NCI-H146 (cell line): ENCODE measurements at regions not wholly inside any gene's neighbourhood (a gene's known extent, or its start where the extent isn't known, plus 50 kb on each side); places are given as distances from the start of the nearest gene placed in this dataset.
"Not testable (repeated sequence)": the region's sequence is repeated elsewhere in the genome, so short reads cannot be mapped to it uniquely, and the experiment has no call there.

ENCODE experiments used
- DNase-seq: peaks from one replicate; lab custom pipeline; 2025; lab: John Stamatoyannopoulos, UW

DNA sequence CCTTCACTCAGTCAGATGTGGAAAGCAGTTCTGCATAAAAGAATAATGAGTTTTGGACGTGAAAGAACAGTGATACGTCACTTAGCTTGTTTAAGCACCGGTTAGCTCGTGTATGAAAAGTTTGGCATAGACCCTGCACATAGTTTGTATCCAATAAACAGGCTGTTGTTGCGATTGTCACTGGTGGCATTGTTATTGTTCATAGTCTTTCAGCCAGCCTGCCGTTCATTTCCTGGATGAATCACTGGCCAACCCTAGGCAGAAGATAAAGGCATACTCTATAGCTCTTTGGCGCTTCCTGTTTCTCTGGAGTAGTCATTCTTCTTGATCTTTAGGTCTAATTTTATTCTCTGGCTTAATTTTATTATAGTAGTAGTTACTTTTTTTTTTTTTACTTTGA, 57.8 kb upstream of the ANKRD30A start:
- DNase-seq: no peak

DNA sequence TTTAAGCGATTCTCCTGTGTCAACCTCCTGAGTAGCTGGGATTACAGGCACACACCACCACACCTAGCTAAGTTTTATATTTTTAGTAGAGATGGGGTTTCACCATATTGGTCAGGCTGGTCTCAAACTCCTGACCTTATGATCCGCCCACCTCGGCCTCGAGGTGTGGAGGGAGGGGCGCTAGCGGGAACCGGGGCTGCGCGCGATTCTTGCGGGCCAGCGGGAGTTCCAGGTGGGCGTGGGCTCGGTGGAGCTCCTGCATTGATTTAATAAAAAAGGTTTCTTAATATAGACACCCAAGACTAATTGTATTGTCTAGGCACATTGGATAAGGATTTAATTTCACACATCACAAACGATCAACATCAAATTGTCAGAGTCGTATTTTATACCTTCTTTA, 63.1 kb upstream of the ANKRD30A start:
- not testable (repeated sequence) for DNase-seq

DNA sequence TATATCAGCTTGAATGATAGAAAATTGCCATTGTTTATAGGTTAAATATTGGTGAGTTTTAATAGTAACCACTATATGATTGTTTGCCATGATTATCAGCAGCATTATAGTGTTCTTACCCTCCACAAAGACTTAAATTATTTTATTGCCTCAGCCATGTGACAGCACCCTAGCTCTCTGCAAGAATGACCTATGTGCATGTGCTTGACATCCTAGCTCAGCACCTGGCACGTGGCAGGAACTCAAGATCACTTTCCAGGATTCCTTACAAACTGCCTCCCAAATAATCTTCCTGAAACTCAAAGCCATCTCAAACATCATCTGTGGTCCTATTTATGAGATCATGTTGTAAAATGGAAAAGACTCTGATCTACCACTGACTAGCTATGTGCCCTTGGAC, 68.1 kb upstream of the ANKRD30A start:
- no peak for DNase-seq

DNA sequence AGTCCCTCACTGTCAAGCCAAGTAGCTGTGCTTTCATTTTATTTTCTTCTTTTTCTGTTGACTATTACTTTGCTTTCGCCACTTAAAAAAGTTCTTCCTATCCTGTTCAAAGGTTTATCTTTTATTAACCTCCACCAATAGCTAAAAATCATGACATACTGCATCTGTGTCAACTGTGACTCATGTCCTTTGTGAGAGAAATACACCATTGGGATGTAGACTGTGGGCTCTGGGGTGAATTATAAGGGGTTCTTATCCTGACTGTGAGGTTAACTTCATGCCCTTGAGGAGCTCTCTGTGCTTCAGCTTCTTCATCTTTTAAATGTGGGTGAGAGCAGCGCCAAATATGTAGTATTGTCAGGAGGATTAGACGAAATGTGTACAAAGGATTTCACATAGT, 71.9 kb upstream of the ANKRD30A start:
- no peak for DNase-seq

DNA sequence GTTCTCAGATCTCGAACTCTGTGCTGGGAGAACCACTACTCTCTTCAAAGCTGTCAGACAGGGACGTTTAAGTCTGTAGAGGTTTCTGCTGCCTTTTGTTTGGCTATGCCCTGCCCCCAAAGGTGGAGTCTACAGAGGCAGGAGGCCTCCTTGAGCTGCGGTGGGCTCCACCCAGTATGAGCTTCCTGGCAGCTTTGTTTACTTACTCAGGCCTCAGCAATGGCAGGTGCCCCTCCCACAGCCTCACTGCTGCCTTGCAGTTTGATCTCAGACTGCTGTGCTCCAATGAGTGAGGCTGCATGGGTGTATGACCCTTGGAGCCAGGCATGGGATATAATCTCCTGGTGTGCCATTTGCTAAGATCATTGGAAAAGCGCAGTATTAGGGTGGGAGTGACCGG, 75.4 kb upstream of the ANKRD30A start:
- DNase-seq: not testable (repeated sequence)

DNA sequence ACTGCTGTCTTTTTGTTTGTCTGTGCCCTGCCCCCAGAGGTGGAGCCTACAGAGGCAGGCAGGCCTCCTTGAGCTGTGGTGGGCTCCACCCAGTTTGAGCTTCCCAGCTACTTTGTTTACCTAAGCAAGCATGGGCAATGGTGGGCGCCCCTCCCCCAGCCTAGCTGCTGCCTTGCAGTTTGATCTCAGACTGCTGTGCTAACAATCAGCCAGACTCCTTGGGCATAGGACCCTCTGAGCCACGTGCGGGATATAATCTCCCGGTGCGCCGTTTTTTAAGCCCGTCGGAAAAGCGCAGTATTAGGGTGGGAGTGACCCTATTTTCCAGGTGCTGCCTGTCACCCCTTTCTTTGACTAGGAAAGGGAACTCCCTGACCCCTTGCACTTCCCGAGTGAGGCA, 81.1 kb upstream of the ANKRD30A start:
- not testable (repeated sequence) for DNase-seq

DNA sequence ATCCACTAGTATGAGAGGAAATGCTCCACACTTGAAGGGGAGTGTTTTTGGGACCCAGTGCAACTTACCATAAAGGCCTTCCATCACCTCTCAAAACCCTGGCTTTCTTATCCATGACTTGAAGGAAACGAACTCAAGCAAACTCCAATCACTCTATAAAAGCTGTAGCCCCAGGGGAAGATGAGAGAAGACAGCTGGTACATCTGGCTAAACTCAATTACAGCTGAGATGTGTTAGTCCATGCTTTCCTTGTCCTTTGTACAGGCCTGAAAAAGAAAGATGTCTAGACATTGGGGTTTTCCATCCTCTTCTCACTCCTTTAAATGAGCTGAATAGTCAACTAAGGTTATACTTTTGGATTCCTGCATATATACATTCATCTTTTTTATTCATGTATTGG, 89.5 kb upstream of the ANKRD30A start:
- no peak for DNase-seq

DNA sequence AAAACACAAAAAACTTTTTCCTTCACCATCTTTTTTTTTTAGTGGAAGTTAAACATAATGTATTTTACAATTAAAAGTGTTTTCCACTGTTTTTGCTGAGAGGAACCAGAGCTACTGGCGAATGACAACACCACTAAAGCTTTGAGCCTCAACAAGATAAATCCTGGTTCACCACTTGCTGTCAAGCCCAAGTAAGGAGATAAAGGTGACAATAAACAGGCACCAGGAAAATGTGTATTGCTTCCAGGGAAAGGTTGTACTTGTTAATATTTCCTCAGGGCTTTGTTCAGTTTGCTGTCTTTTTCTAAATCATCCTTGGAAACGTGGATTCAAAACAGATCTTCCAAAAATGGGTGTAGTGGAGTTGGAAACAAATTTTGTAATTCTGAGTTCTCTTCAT, 109.9 kb upstream of the ANKRD30A start:
- DNase-seq: no peak

DNA sequence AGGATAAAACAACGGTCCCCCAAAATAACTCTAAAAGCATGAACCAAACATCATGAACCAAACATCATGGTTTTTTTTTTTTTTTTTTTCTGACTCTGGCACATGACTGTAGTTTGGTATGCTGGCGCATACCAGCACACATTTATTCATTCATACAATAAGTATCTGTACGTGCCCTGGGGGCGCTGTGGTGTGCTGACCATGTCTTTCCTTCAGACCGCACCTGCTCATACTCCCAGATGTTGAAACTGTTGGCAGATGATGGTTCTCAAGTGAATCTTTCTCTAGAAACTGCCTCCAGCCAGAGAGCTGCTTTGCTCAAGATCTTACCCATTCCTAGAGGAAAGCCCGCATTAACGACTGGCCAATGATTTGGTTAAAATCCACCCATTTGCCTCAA, 114.7 kb upstream of the ANKRD30A start:
- DNase-seq: no peak

DNA sequence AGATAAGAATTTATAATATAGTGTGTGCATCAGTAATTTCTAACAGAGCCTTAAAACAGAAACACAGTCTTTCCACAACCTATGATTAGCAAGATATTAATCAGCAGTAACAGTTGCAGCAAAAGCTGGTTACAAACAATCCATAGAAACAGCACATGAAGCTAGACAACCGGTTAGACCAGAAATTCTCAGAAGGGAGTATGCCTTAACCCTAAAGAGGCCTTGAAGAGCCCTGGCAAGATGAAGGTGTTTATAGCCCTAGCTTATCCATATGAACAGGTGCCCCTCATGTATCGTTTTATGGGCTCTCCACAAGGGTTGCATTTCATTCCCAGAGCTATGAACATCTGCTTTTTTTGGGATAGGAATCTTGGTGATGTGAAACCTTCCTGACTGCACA, 117.1 kb upstream of the ANKRD30A start:
- DNase-seq: not testable (repeated sequence)

DNA sequence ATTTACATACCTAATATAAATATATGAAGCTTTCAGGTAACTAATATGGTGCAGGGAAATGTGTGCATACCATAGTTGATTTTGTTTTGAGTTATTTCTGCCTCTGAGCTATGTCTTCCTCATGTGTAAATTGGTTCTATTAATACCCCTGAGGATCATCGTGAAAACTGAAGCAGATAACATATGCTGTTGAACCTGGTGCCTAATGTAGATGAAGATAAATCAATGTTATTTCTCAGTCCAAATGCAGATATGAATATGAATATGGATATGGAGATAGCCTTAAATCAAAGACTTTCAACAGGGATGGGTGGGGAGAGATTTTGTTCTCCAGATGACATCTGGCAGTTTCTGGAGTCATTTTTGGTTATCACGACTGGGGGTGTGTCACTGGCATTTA, 122.3 kb upstream of the ANKRD30A start:
- no peak for DNase-seq

DNA sequence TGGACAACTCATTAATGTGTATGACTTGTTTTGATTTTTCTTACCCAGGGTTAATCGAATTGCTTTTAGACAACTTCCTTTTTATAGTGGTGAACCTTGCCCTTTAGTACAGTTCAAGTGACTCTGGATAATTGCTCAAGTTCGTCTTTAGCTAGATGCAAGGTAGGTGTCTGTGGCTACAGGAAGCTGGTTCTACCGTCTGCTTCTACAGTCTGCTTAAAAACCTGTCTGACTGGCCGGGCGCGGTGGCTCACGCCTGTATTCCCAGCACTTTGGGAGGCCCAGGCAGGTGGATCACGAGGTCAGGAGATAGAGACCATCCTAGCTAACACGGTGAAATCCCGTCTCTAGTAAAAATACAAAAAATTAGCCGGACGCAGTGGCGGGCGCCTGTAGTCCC, 129.6 kb upstream of the ANKRD30A start:
- DNase-seq: not testable (repeated sequence)

DNA sequence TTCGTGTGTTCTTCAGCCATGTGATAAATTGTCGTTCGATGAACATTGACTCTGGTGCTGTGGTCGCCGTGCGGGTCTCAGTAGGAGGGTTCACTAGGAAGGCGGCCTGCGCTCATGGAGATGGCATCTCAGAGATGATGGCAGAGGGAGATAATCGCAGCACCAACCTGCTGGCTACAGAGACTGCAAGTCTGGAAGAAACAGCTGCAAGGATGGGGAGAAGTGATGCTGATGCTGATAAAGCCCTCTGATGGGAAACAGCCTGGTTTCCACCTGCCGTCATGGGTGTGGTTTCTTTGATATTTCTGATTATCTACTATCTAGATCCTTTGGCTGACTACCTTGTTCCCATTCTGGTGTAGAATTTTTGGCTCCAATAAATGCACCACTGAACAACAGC, 130.5 kb upstream of the ANKRD30A start:
- no peak for DNase-seq

DNA sequence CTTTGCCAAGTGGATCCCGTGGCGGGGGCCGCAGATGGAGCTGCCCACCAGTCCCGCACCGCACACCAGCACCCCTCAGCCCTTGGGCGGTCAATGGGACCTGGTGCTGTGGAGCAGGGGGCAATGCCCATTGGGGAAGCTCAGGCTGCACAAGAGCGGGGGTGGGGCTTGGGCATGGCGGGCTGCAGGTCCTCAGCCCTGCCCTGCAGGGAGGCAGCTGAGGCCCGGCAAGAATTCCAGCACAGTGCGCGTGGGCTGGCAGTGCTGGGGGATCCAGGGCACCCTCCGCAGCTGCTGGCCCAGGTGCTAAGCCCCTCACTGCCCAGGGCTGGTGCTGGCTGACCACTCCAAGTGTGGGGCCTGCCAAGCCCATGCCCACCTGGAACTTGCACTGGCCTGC, 136.2 kb upstream of the ANKRD30A start:
- DNase-seq: no peak

DNA sequence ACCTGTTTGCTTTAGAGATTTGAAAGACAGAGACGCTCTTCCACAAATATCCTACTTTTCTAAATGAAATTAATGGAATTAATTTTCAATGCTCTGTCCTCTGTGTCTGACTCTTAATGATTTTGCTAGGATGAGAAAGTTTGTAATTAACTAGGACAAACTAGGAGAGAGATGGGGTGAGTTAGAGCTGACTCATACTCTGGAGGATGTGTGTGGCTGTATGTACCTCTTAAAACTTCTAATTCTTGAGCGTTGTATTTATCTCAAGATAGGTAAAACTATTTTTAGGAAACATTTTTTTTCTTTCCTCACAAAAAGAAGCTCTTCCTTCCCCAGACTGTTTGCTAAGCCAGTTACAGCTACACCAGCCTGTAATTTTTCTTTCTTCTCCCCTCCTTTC, 178.8 kb upstream of the ANKRD30A start:
- DNase-seq: no peak

DNA sequence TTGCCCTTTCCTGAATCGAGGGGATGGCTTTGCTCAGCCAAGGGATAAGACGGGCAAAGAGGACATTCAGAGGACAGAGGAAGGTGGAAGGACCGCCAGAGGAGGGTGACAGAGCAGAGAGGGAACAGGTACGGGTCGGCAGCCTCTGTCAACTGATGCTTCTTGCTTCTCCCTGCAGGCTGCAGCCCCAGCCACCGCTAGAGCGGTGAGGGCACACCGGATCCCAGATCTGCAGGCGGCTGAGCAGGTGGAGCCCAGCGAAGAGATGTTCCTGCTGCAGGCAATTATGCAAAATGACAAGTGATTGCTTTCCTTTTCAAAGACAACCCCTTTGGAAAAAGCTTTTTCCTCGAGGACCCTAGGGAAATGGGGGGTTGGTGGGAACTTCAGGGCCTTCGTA, 181.9 kb upstream of the ANKRD30A start:
- peak; percentile 4 for DNase-seq

DNA sequence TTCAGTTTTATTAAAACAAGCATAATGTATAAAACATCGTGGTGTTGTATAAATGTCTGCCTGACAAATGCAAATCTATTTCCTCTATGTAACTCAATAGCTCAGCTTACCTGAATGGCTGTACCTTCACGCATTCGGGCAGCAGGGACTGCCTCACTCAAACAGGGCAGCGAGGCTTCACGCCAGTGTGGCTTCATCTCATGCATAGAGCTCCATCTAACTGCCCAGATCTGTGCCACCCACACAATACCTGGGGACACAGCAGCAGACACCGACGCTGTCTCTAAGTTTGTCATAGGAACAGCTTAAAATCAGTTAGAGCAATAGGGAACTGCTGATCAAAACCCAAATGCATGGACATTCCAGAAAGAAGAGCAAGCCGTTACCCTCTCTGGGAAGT, 182.8 kb upstream of the ANKRD30A start:
- DNase-seq: no peak

DNA sequence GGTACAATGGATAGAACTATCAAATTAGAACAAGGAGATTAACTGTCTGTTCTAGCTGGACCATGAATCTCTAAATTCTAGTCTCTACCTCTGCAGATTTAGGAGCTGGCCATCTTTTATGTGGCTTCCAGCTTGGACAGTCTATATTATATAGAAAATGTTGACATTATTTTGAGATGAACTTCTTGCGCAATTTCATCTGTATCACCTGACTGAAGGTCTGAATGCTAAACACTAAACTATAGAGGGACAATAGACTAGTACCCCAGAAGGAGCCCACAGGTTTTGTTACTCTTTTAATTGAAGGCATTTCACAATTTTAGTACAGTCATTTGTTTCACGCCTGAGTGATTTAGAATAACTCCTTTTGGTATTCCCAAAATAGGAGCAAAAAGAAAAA, 222.4 kb upstream of the ANKRD30A start:
- DNase-seq: no peak

DNA sequence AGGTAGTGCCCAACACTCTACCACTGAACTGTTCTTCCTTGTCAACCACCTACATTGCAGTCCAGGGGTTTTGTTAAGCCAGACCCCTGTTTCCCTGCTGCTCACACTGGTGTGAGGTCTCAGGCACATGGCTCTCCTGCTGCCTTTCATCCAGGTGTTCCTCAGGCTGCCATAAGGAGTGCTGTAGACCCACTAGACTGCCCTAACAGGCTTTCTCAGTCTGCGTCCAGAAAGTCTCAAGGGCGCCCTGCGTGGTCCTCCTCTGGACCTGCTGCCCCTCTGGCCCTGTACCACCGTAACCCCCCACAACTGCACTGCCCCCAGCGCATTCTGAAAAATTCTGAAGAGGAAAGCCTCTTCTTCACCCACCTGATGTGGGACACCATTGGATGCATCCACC, 225.7 kb upstream of the ANKRD30A start:
- DNase-seq: no peak

DNA sequence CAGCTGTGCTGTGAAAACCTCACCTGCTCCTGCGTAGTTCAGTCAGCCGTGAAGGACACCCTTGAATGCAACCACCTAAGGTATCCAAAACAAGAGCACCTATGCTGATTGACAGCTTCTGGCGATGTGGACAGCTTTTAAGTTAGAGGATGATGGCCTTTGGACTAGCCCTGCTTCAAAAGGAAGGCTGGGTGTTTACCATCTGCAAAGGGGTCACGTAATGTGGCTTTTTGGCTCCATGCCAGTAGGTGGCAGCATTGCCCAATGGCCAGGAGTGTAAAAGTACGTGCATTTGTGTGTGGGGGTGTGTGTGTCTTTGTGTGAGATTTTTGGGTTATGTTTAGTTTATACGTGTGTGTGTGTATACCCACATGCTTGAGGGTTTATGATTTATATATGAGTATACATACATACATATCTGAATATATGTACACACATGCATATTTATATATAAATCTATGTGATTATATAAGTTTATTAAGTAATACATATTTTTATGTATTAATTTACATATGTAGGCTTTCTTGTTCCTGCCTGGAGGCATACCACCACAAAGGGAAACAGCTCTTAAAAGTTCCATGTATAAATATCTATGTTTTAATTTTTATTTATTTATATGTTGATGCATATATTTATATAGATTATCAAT, 236.3 kb upstream of the ANKRD30A start:
- peak; percentile 35 for DNase-seq

DNA sequence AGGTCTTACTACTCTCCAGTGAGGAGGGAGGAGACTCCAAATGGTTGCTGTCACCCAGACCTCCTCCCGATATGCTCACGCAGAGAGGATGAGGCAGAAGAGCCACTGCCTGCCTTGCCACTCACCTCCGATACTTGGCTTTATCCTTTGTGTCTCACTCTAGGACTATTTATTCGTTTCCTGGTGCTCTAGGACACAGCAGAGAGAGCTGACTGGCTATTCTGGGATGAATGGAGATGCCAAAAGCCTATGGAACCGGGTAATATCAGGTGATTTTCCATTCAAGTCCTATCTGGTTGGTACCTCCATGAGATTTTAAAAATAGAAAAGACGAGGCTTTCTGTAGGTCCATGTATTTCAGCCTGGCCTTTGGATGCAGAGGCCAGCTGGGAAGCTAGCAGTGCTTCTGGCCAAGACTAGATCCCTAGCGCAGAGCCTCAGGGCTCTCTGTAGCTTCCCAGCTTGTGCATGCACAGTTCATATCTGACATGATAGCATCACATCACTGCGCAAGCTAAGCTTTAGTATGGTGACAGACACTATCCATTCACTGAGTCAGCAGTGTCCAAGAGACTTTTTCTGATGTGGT, 239.0 kb upstream of the ANKRD30A start:
- DNase-seq: no peak

DNA sequence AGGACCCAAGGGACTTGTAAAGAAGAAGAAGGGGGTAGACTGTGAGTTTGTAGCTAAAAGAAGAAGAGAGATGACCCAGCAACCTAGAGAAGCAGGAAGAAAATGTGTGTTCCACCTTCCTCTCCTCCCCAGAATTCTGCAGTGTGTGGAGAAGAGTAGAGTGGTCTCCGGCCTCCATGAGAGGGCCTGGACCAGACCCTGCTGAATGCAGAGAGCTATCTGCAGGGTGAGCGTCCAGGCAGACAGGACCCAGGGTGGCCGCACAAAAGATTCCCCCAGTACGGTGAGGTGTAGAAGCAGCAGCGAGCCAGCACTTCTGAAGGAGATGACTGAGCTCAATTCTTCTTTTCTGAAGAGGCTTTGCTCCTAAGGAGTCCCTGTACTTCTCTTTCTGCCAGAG, 239.7 kb upstream of the ANKRD30A start:
- no peak for DNase-seq

DNA sequence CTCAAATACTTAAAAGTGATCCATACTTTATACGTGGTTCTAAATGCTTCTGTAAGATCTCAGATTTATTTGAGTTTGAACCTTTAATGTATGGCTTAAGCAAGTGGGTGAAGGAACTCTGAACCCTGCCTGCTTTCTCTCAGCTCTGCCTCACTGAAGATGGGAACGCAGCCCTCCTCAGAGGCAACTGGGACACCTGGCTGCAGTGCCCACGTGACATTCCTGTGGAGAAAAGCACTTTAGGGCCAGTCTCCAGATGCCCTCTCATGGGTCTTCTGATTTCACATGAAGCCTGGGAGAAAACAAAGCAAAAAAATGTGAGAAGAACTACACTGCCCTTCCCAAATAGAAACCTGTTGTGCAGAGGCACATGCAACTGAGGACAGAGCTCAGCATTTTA, 242.6 kb upstream of the ANKRD30A start:
- DNase-seq: no peak

DNA sequence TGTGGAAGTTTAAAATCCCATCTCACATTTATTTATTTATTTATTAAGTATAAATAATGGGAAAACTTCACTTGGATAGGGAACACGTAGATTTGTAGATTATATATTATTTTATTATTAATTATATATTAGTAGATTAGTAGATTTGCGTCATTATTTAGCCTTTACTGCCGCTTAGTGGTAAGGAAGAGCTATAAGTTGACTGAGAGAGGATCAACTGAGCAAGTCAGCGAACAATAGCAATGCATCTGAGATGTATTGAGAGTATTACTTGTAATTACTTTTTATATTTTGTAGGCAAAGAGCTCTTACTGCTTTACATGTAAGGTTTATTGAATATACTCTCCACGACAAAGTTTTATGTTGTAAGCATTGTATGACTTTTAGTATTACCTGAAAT, 244.5 kb upstream of the ANKRD30A start:
- peak; percentile 1 for DNase-seq
